ENCODE measurements at regions not wholly inside any gene's neighbourhood (a gene's known extent, or its start where the extent isn't known, plus 50 kb on each side); places are given as distances from the start of the nearest gene placed in this dataset.
"Not testable (repeated sequence)": the region's sequence is repeated elsewhere in the genome, so short reads cannot be mapped to it uniquely, and the experiment has no call there.

GRCh38 chr7:153628406-153628805, 423.8 kb upstream of the DPP6 start:
- DNase-seq (ENCODE audit: low read depth in 3 of 3), result no peak

- no peak for DNase-seq (ENCODE audit: low read depth in 3 of 3)
Measured at GRCh38 chr7:153628825-153629224, 423.4 kb upstream of the DPP6 start.

- no peak for DNase-seq (ENCODE audit: low read depth in 3 of 3)
Measured at GRCh38 chr7:153638821-153639435, 413.3 kb upstream of the DPP6 start.

- DNase-seq (ENCODE audit: low read depth in 3 of 3), result no peak
Measured at GRCh38 chr7:153640586-153640985, 411.6 kb upstream of the DPP6 start.

- DNase-seq (ENCODE audit: low read depth in 3 of 3), result no peak
Measured at GRCh38 chr7:153641199-153641598, 411.0 kb upstream of the DPP6 start.

- DNase-seq (ENCODE audit: low read depth in 3 of 3), result no peak
Measured at GRCh38 chr7:153642989-153643388, 409.2 kb upstream of the DPP6 start.

- no peak for DNase-seq (ENCODE audit: low read depth in 3 of 3)
Measured at GRCh38 chr7:153657182-153657800, 394.9 kb upstream of the DPP6 start.

GRCh38 chr7:153675131-153675530, 377.1 kb upstream of the DPP6 start:
- no peak for DNase-seq (ENCODE audit: low read depth in 3 of 3)

GRCh38 chr7:153682628-153683027, 369.6 kb upstream of the DPP6 start:
- DNase-seq (ENCODE audit: low read depth in 3 of 3), result no peak

GRCh38 chr7:153696242-153696641, 356.0 kb upstream of the DPP6 start:
- DNase-seq (ENCODE audit: low read depth in 3 of 3), result no peak

- no peak for DNase-seq (ENCODE audit: low read depth in 3 of 3)
Measured at GRCh38 chr7:153698046-153698445, 354.2 kb upstream of the DPP6 start.

- DNase-seq (ENCODE audit: low read depth in 3 of 3), result no peak
Measured at GRCh38 chr7:153701678-153702077, 350.5 kb upstream of the DPP6 start.

- DNase-seq (ENCODE audit: low read depth in 3 of 3), result not testable (repeated sequence)
Measured at GRCh38 chr7:153723892-153724291, 328.3 kb upstream of the DPP6 start.

- DNase-seq (ENCODE audit: low read depth in 3 of 3), result not testable (repeated sequence)
Measured at GRCh38 chr7:153731504-153731903, 320.7 kb upstream of the DPP6 start.

GRCh38 chr7:153743434-153743833, 308.8 kb upstream of the DPP6 start:
- not testable (repeated sequence) for DNase-seq (ENCODE audit: low read depth in 3 of 3)

- not testable (repeated sequence) for DNase-seq (ENCODE audit: low read depth in 3 of 3)
Measured at GRCh38 chr7:153747969-153748368, 304.2 kb upstream of the DPP6 start.

GRCh38 chr7:153748885-153749284, 303.3 kb upstream of the DPP6 start:
- DNase-seq (ENCODE audit: low read depth in 3 of 3), result not testable (repeated sequence)

- not testable (repeated sequence) for DNase-seq (ENCODE audit: low read depth in 3 of 3)
Measured at GRCh38 chr7:153765869-153766268, 286.3 kb upstream of the DPP6 start.

GRCh38 chr7:153766926-153767325, 285.3 kb upstream of the DPP6 start:
- DNase-seq (ENCODE audit: low read depth in 3 of 3), result not testable (repeated sequence)

- DNase-seq (ENCODE audit: low read depth in 3 of 3), result no peak
Measured at GRCh38 chr7:153772966-153773365, 279.2 kb upstream of the DPP6 start.

GRCh38 chr7:153776940-153777339, 275.3 kb upstream of the DPP6 start:
- not testable (repeated sequence) for DNase-seq (ENCODE audit: low read depth in 3 of 3)

- not testable (repeated sequence) for DNase-seq (ENCODE audit: low read depth in 3 of 3)
Measured at GRCh38 chr7:153797363-153797762, 254.8 kb upstream of the DPP6 start.

- no peak for DNase-seq (ENCODE audit: low read depth in 3 of 3)
Measured at GRCh38 chr7:153808117-153808516, 244.1 kb upstream of the DPP6 start.

- DNase-seq (ENCODE audit: low read depth in 3 of 3), result no peak
Measured at GRCh38 chr7:153829525-153829924, 222.7 kb upstream of the DPP6 start.

Measured in stimulated activated CD4-positive, alpha-beta T cell treated with anti-CD3 and anti-CD28 coated beads, TNF-alpha, amount 100 ng/mL, for 24 hours (primary cell).